ENCODE measurements at regions not wholly inside any gene's neighbourhood (a gene's known extent, or its start where the extent isn't known, plus 50 kb on each side); places are given as distances from the start of the nearest gene placed in this dataset.

DNA sequence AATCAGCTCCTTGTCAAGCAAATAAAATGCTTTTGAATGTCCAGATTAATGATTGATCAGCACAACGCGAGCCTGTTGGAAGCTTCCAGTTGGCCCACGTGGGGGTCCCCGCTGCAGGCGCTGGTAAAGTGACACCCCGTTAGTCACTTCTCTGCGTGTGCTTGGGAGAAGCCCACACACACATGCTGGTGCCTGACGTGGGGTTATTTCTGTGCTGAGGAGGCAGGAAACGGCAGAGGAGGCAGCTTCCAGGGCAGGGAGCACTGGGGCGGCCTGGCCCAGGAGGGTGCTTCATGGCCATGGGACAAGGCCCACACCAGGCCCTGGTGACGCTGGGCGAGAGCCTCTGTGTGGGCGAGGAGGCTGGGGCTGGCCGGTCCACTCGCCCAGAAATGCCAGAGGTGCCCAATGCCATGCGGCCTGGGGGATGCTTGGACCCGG is 101.5 kb downstream of the KIF26A start:
- no peaks in the 10 kb centered on the region for H3K9me3 ChIP-seq (ENCODE audit: low read depth)
- peaks cover 8% of the 10 kb centered on the region for H3K4me1 ChIP-seq (ENCODE audit: insufficient read depth)
- DNase-seq (ENCODE audit: low spot score), result no peak
- H3K4me2 ChIP-seq, result no peak overlapping the region
- no peaks in the 10 kb centered on the region for H3K79me2 ChIP-seq
- no peaks in the 10 kb centered on the region for H3K36me3 ChIP-seq (replicated peaks; ENCODE audit: insufficient read depth, low read depth)
- no peaks in the 10 kb centered on the region for H3K9me2 ChIP-seq (replicated peaks; ENCODE audit: insufficient read depth)
- no peaks in the 10 kb centered on the region for H3K27me3 ChIP-seq
- no peaks in the 10 kb centered on the region for H4K20me1 ChIP-seq (ENCODE audit: insufficient read depth, poor library complexity, severe bottlenecking)
- no peak overlapping the region for H2AFZ ChIP-seq
- no peak overlapping the region for H3K4me3 ChIP-seq
- H3K27ac ChIP-seq, result no peak overlapping the region
- 69% methylated on average over 17 of the region's 17 CpGs for WGBS (ENCODE audit: low lambda C conversion rate, missing lambda C conversion rate)
- TF ChIP-seq EZH2 (IDR thresholded peaks at IDR 0.05; ENCODE audit: borderline replicate concordance), result no peak
- TF ChIP-seq, protein P1, sequence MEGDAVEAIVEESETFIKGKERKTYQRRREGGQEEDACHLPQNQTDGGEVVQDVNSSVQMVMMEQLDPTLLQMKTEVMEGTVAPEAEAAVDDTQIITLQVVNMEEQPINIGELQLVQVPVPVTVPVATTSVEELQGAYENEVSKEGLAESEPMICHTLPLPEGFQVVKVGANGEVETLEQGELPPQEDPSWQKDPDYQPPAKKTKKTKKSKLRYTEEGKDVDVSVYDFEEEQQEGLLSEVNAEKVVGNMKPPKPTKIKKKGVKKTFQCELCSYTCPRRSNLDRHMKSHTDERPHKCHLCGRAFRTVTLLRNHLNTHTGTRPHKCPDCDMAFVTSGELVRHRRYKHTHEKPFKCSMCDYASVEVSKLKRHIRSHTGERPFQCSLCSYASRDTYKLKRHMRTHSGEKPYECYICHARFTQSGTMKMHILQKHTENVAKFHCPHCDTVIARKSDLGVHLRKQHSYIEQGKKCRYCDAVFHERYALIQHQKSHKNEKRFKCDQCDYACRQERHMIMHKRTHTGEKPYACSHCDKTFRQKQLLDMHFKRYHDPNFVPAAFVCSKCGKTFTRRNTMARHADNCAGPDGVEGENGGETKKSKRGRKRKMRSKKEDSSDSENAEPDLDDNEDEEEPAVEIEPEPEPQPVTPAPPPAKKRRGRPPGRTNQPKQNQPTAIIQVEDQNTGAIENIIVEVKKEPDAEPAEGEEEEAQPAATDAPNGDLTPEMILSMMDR (IDR thresholded peaks at IDR 0.05; ENCODE audit: poor library complexity), result no peak
- no peak for TF ChIP-seq EZH2phosphoT487 (IDR thresholded peaks at IDR 0.05; ENCODE audit: low read depth, severe bottlenecking, unreplicated experiment)

DNA sequence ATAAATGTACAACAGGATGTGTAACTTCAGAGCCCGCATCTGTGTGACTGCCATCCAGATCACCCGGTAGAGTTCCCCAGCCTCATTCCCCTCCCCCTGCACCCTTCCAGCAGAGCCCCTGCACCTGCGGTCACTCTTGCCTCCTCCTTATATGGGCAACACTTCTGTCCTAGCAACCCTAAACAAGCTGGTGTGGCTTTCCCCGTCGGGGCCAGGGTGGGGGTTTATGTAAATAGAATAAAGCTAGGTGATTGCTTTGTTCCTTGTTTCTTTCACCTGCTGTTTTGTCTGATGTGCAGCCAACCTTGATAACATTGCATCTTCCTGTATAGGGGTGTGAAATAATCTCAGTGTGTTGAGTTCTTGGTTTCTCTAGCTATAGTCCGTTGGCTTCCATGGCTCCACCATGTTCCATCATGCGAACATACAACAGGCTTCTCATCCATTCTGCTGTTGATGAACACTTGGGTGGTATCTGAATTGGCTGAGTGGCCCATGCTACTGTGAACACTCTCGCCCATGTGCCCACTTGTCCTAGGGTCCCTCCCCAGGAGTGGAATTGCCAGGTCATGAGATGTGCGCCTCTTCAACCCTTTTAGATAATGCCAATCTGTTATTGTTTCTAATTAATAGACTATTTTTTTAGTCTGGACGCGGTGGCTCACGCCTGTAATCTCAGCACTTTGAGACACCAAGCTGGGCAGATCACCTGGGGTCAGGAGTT is 102.2 kb downstream of the KIF26A start:
- Histone ChIP-seq H3K27ac (no peak overlapping the region), H3K4me1 (ENCODE audit: insufficient read depth) (peaks cover 8% of the 10 kb centered on the region), H3K27me3 (no peaks in the 10 kb centered on the region), H3K9me2 (replicated peaks; ENCODE audit: insufficient read depth) (no peaks in the 10 kb centered on the region), H3K4me3 (no peak overlapping the region), H4K20me1 (ENCODE audit: insufficient read depth, poor library complexity, severe bottlenecking) (no peaks in the 10 kb centered on the region), H3K36me3 (replicated peaks; ENCODE audit: insufficient read depth, low read depth) (no peaks in the 10 kb centered on the region), H2AFZ (no peak overlapping the region), H3K79me2 (no peaks in the 10 kb centered on the region), H3K9me3 (ENCODE audit: low read depth) (peaks cover 3% of the 10 kb centered on the region), H3K4me2 (no peak overlapping the region)
- TF ChIP-seq EZH2phosphoT487 (IDR thresholded peaks at IDR 0.05; ENCODE audit: low read depth, severe bottlenecking, unreplicated experiment), result no peak
- TF ChIP-seq, protein P1 (IDR thresholded peaks at IDR 0.05; ENCODE audit: poor library complexity), result no peak
- no peak for TF ChIP-seq EZH2 (IDR thresholded peaks at IDR 0.05; ENCODE audit: borderline replicate concordance)
- no peak for DNase-seq (ENCODE audit: low spot score)
- 66% methylated on average over 12 of the region's 12 CpGs for WGBS (ENCODE audit: low lambda C conversion rate, missing lambda C conversion rate)

DNA sequence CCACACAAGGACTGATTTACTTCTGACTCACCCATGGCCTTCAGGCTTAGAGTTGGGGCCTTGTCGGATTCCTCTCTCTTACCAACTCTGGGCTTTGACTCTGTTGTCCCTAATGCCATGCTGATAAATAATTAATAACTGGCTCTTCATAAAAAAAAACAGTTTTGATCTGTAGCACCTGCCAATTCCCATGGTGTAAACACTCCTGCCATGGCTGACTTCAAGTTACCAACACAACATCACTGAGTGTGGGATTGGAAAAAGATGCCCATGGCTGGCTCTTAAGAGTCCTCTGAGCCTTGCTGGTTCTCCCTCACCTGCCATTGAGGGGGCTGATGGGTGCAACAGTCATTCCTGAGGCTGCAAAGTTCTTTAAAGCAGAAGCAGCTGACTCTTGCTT is 104.8 kb downstream of the KIF26A start:
- no peak for DNase-seq (ENCODE audit: low spot score)
- Histone ChIP-seq H3K4me1 (ENCODE audit: insufficient read depth) (peaks cover 8% of the 10 kb centered on the region), H3K9me2 (replicated peaks; ENCODE audit: insufficient read depth) (no peaks in the 10 kb centered on the region), H3K27ac (no peak overlapping the region), H3K79me2 (no peaks in the 10 kb centered on the region), H3K4me2 (no peak overlapping the region), H3K4me3 (no peak overlapping the region), H3K27me3 (no peaks in the 10 kb centered on the region), H2AFZ (no peak overlapping the region), H4K20me1 (ENCODE audit: insufficient read depth, poor library complexity, severe bottlenecking) (no peaks in the 10 kb centered on the region), H3K36me3 (replicated peaks; ENCODE audit: insufficient read depth, low read depth) (no peaks in the 10 kb centered on the region), H3K9me3 (ENCODE audit: low read depth) (peaks cover 6% of the 10 kb centered on the region)
- WGBS (ENCODE audit: low lambda C conversion rate, missing lambda C conversion rate), result 83% methylated on average over 1 of the region's 1 CpG
- TF ChIP-seq EZH2phosphoT487 (IDR thresholded peaks at IDR 0.05; ENCODE audit: low read depth, severe bottlenecking, unreplicated experiment) (no peak), EZH2 (IDR thresholded peaks at IDR 0.05; ENCODE audit: borderline replicate concordance) (no peak)
- TF ChIP-seq, protein P1 (IDR thresholded peaks at IDR 0.05; ENCODE audit: poor library complexity), result no peak
